Activated CD4-positive, alpha-beta T cell treated with anti-CD3 and anti-CD28 coated beads for 36 hours (primary cell): ENCODE measurements at regions not wholly inside any gene's neighbourhood (a gene's known extent, or its start where the extent isn't known, plus 50 kb on each side); places are given as distances from the start of the nearest gene placed in this dataset.

Experiments used
- ATAC-seq: fragments of 200-7000 bp; cut with Tn5 transposase; one replicate; pipeline ENCODE4 v1.10.0; 2021; ENCODE audit warnings: mild to moderate bottlenecking, moderate library complexity
- CTCF ChIA-PET: fragments of 350-600 bp; sonication (Branson Sonifier 250); formaldehyde crosslinking; loops from one replicate; lab custom pipeline; 2021; ENCODE audit warnings: antibody characterized with exemption; lab: Charles Lee
- POLR2A ChIA-PET: fragments of 350-600 bp; sonication (Branson Sonifier 250); formaldehyde crosslinking; loops from one replicate; lab custom pipeline; 2021; ENCODE audit warnings: antibody characterized with exemption, inconsistent platforms; lab: Charles Lee
- DNase-seq: peaks from one replicate; pipeline ENCODE4 v3.0.0-alpha.2; 2020
- H3K27ac Mint-ChIP-seq: one replicate; pipeline ENCODE4 v1.8.0; 2021; ENCODE audit warnings: mixed read lengths
- H3K27me3 Mint-ChIP-seq: one replicate; pipeline ENCODE4 v1.8.0; 2021; ENCODE audit warnings: mixed read lengths
- H3K36me3 Mint-ChIP-seq: one replicate; pipeline ENCODE4 v1.8.0; 2021; ENCODE audit warnings: low read depth, mixed read lengths
- H3K4me1 Mint-ChIP-seq: one replicate; pipeline ENCODE4 v1.8.0; 2021; ENCODE audit warnings: mixed read lengths
- H3K4me3 Mint-ChIP-seq: one replicate; pipeline ENCODE4 v1.8.0; 2021; ENCODE audit warnings: mild to moderate bottlenecking, moderate library complexity, mixed read lengths
- H3K9me3 Mint-ChIP-seq: one replicate; pipeline ENCODE4 v1.8.0; 2021; ENCODE audit warnings: low read depth, mixed read lengths
- intact Hi-C, 2 experiments: fragments of 100-400 bp; cut with DNase I in 1 of 2; cut with micrococcal nuclease in 1 of 2; formaldehyde crosslinking; loops; one replicate each; pipeline versions ENCODE4 v1.14.2 to v1.15.1; 2022 to 2024; cut with DNase I, micrococcal nuclease

DNA sequence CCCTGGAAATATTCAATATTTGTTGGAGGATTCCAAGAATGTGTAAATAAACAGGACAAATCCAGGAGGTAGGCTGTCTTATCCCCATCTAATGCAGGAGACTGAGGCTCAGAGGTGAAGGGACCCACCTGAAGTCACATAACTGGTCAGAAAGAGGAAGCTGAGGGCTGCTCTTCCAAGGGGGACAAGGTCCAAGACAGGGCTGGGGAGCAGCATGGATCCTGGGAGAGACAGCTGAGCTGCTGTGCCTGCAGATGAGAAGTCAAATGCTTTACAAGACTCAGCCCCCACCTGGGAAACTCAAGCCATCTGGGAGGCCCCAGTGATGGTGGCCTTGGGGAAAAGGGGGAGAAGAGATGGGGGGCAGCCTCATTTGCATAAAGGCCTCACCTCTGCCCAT lies 224.4 kb downstream of the PTPRU start:
- Mint-ChIP-seq H3K9me3 (peaks cover 2% of the 10 kb centered on the region), H3K4me1 (no peaks in the 10 kb centered on the region), H3K27me3 (no peaks in the 10 kb centered on the region), H3K27ac (no peak overlapping the region), H3K4me3 (no peak overlapping the region), H3K36me3 (no peaks in the 10 kb centered on the region)
- CTCF ChIA-PET, result interaction anchor here (0.5 to 0.6 kb wide), 2 partner anchors 125 to 1078 kb away, joined by 3 read pairs; no protein-coding TSS in a partner anchor
- intact Hi-C loops, result no loop called here
- DNase-seq, result no peak
- POLR2A ChIA-PET, result no interaction called here
- ATAC-seq, result no peak

DNA sequence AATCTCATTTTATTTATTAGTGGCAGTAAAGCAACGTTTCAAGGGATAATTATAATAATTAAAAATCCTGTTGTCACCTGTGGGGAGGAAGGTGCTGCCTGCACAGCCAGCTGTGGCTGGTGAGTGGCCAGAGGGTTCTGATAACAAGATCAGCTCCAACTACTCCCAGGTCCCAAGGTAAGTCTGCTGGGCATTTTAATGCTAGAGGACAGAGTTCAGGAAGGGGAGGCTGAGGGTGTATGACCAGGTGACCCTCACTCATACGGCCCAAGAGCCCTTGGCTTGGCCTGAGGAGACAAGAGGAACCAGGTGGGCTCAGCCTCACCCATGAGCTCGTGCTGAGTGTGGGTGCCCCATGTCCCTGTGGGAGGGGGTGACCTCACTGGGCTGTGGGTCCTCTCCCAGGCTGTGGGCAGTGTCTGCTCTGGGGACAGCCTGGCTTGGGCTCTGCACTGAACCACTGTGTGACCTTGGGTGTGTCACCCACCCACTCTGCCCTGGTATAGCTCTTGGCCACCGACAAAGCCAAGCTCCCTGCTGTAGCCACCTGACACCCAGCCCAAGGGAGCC lies 223.8 kb downstream of the PTPRU start:
- Mint-ChIP-seq H3K4me3 (no peak overlapping the region), H3K27ac (no peak overlapping the region), H3K4me1 (no peaks in the 10 kb centered on the region), H3K9me3 (peaks cover 2% of the 10 kb centered on the region), H3K36me3 (no peaks in the 10 kb centered on the region), H3K27me3 (no peaks in the 10 kb centered on the region)
- CTCF ChIA-PET, result interaction anchor here (0.5 to 0.6 kb wide), 2 partner anchors 124 to 1078 kb away, joined by 3 read pairs; no protein-coding TSS in a partner anchor
- intact Hi-C loops, result no loop called here
- ATAC-seq, result no peak
- DNase-seq, result no peak
- POLR2A ChIA-PET, result no interaction called here

DNA sequence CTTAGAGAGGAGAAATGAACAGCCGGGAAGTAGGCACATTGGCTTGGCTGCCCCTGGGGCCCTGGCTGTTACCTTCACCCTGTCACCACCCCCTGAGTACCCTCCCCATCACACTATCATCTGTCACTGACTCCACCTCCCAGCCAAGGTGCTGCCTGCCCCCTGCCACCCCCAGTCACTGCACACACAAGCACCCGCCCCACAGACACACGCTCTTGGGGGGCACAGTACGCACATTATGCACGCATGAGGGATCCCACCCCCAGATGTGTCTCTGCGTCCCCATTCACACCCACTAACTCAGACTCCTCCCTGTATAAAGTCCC lies 223.3 kb downstream of the PTPRU start:
- POLR2A ChIA-PET, result no interaction called here
- intact Hi-C loops, result no loop called here
- no peak for DNase-seq
- peaks cover 2% of the 10 kb centered on the region for H3K9me3 Mint-ChIP-seq
- no peak for ATAC-seq
- H3K4me3 Mint-ChIP-seq, result no peak overlapping the region
- no peak overlapping the region for H3K27ac Mint-ChIP-seq
- no peaks in the 10 kb centered on the region for H3K36me3 Mint-ChIP-seq
- CTCF ChIA-PET, result no interaction called here
- no peaks in the 10 kb centered on the region for H3K4me1 Mint-ChIP-seq
- H3K27me3 Mint-ChIP-seq, result no peaks in the 10 kb centered on the region

DNA sequence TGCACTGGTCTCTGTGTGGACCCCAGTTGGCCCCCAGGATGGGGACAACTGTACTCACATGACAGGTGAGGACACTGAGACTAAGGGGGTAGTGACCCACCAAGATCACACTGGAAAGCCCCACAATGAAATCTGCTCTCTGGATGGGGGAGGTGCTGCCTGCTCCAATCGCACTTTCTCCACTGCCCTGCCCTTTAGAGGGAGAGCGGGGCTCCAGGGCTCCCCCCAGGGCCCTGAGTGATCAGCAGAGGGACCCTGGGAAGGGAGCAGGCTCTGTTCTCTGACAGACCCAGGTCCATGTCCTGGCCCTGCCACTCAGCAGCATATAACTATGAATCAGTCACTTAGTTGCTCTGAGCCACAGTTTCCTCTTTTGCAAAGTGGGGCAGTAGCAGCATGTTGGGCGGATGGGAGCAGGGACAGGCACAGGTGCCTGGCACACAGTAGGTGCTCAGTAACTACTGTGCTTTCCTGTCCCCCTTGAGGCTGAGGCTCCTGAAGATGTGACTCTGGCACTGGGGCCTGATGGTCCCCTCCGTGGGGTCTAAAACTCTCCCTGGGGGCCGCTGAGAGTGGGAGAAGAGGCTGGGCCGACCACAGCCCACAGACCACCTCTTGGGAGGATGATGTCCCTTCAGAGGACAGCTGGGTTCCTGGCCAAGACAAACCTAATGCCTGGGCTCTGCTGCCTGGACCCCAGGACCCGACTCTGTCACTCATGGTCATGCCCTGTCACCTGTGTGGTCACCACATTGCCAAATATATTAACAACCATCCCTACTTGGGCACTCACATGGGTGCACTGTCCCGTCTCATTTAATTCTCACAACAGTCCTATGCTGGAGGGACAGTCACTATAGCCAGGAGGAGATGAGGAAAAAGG lies 222.7 kb downstream of the PTPRU start:
- Mint-ChIP-seq H3K27ac (no peak overlapping the region), H3K27me3 (no peaks in the 10 kb centered on the region), H3K4me3 (no peak overlapping the region), H3K9me3 (no peaks in the 10 kb centered on the region), H3K4me1 (no peaks in the 10 kb centered on the region), H3K36me3 (no peaks in the 10 kb centered on the region)
- intact Hi-C loops, result no loop called here
- POLR2A ChIA-PET, result no interaction called here
- CTCF ChIA-PET, result no interaction called here
- ATAC-seq (no peak), DNase-seq (no peak)

DNA sequence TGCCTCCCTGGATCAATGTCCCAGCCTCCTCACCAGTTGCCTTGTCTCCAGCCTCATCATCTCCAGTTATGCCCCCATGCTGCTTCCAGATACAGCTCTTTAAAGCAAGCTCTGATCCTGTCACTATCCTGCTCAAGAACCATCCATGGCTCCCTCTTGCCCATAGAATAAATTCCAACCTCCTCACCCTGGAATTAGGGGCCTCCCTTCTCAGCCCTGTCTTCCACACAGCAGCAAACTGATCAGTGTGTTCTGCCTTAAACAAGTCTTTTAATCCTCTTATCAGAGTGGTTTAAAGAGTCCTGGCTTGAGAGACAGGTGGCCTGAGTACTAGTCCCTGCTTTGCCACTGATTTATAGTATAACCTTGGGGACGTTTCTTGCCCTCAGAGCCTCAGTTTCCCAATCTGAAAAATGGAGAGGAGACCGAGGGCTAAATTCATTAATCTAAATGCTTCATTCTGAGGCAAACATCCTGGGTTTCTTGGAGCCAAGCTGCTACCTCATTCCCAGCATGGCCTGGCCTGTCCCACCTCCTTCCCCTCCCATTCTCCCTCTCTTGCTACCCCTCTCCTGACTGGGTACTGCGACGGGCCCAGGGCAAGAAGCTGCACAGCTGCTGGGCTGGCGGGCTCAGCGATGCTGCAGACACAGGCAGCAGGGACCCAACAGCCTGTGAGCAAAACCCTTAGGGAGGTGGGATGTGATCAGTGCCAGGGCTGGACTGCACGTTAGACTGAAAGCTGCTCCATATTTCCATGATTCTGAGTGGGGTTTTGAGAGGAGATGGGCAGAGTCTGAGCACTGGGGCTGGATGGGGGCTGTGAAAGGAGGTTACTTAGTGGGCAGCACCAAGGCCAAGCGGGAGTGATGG lies 221.4 kb downstream of the PTPRU start:
- H3K9me3 Mint-ChIP-seq, result no peaks in the 10 kb centered on the region
- ChIA-PET CTCF (interaction anchor here (0.6 kb wide), 2 partner anchors 392 to 1251 kb away, joined by 3 read pairs; no protein-coding TSS in a partner anchor), POLR2A (no interaction called here)
- H3K4me1 Mint-ChIP-seq, result no peaks in the 10 kb centered on the region
- H3K36me3 Mint-ChIP-seq, result no peaks in the 10 kb centered on the region
- no peaks in the 10 kb centered on the region for H3K27me3 Mint-ChIP-seq
- DNase-seq, result no peak
- H3K4me3 Mint-ChIP-seq, result no peak overlapping the region
- H3K27ac Mint-ChIP-seq, result no peak overlapping the region
- ATAC-seq, result no peak
- intact Hi-C loops, result no loop called here

DNA sequence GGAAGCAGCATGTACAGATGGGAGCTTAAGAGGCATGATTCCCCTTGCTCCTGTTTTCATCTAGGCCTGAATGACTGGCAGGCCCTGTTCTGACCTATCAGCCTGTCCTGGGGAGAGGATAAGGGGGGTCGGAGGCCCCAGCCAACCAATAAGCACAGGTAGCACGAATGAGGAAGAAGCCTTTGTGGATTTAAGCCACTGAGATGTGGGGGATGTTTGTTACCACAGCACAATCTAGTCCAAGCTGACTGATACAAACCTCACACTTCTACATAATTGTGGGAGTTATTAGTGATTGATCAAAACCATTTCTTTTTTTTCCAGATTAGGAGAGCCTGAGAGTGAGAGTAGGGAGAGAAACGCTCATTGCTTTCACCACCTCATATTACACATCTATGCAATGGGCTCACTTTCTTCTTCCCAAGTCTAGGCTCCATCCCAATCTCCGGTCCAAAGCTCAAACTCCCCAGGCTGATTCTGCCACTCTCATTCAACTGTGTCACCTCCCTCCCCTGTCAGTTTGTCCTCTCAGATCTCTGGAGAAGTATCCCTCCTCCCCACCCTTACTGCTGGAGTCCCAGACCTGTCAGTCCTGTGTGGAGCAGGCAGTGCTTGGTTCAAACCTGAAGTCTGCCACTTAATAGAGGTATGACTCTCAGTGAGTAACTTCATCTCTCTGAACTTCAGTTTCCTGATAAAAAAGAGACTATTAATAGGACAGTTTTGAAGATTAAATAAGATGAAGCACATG lies 220.5 kb downstream of the PTPRU start:
- Mint-ChIP-seq H3K4me3 (no peak overlapping the region), H3K27ac (no peak overlapping the region), H3K27me3 (no peaks in the 10 kb centered on the region), H3K9me3 (no peaks in the 10 kb centered on the region), H3K4me1 (no peaks in the 10 kb centered on the region), H3K36me3 (no peaks in the 10 kb centered on the region)
- ATAC-seq (no peak), DNase-seq (no peak)
- ChIA-PET POLR2A (no interaction called here), CTCF (interaction anchor here (0.6 kb wide), 1 partner anchor 1252 kb away, joined by 3 read pairs; no protein-coding TSS in a partner anchor)
- intact Hi-C loops, result no loop called here

DNA sequence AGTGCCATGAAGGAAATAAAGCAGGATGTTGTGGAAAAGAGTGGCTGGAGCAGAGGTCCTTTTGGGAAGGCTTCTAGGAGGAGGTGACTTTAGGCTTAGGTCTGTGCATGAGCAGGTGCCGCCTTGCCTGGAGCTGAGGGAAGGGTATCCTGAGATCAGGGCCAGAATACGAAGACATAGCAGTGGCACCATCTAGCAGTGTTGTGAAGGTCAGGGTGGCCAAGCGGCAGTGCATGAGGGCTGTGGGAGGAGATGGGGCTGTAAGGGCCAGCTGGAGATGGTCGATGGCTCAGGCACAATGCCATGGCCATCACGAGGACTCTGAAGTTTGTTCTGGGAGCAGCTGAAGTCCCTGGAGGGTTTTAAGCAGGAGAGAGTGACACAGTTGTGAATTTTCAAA lies 219.5 kb downstream of the PTPRU start:
- Mint-ChIP-seq H3K36me3 (no peaks in the 10 kb centered on the region), H3K9me3 (no peaks in the 10 kb centered on the region), H3K4me1 (no peaks in the 10 kb centered on the region), H3K27me3 (no peaks in the 10 kb centered on the region), H3K27ac (no peak overlapping the region), H3K4me3 (no peak overlapping the region)
- intact Hi-C loops, result no loop called here
- DNase-seq, result no peak
- POLR2A ChIA-PET, result no interaction called here
- no peak for ATAC-seq
- CTCF ChIA-PET, result interaction anchor here (0.5 to 0.6 kb wide), 2 partner anchors 211 to 380 kb away, joined by 3 to 5 read pairs; no protein-coding TSS in a partner anchor

DNA sequence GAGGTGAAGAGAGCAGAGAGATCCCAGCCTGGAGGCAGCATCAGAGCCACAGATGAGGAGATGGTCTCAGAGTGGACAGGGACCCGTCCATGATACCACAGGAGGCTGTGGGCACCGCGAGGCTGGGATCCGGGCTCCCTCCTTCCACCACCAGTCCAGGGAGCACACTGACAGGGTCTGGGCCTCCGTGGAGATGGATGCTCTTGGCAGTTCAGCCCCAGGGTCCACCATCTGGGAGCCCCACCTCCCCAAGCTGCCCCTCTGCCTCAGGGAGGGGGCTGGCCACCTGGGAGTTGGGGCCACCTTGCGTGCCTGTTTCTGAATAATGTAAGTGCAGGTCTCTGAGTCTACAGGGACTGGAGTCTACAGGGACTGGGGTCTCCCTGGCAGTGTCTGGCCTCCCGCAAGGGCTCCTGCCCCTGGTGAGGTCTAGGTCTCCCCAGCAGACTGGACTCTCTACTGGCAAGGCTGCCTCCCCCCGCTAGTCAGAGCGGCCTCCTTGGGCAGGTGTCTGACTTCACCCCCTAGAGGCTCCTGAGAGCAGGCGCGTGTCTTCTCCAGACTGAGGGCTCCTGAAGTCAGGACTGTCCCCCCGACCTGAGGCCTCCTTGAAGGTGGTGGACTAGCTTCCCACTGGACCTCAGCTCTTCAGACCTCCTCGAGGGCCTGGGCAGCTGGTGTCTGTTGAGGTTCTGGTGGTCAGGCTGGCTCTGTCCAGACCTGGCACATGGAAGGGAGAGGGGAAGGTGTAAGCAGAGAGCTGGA lies 218.5 kb downstream of the PTPRU start:
- no peaks in the 10 kb centered on the region for H3K36me3 Mint-ChIP-seq
- H3K9me3 Mint-ChIP-seq, result no peaks in the 10 kb centered on the region
- no peak for ATAC-seq
- ChIA-PET CTCF (no interaction called here), POLR2A (no interaction called here)
- intact Hi-C loops, result loop anchor here in 1 of 2 experiments (5.0 kb wide), 1 partner anchor 217 kb away; the partner anchor contains the start of gene PTPRU
- no peak overlapping the region for H3K27ac Mint-ChIP-seq
- DNase-seq, result no peak
- no peak overlapping the region for H3K4me3 Mint-ChIP-seq
- no peaks in the 10 kb centered on the region for H3K4me1 Mint-ChIP-seq
- H3K27me3 Mint-ChIP-seq, result no peaks in the 10 kb centered on the region

DNA sequence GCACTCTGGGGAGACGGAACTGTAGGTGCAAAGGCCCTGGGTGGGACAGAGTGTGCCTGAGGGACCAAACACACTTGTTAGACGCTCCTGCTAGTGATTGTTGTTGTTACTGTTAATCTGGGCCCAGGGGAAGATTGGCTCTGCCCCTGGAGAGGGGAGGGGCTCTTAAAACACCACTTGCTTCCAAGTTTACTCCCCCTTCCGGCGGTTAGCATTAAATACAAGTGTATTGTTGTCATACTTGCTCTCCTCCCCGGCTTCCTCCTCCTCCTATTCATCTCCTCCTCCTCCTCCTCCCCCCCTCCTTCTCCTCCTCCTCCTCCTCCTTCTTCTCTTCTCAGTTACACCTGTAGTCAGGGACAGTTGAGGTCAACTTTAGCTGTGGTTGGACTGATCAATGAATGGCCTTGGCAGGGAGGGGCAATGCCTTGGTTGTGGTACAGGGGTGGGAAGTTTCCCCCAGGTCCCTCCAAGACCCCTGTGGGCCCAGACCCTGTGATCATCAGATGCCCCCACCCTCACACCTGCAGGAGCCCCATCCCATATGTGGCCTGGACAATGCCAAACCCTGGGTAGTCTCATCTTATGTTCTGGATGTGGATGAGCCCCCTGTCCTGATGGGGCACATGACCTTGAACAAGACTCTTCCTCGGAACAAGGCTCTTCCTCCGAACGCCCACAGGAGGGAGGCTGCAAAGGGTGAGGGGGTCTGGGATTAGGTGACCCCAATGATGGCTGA lies 217.3 kb downstream of the PTPRU start:
- ChIA-PET CTCF (interaction anchor here (0.9 kb wide), 1 partner anchor 113 kb away, joined by 3 read pairs; no protein-coding TSS in a partner anchor), POLR2A (no interaction called here)
- no peaks in the 10 kb centered on the region for H3K4me1 Mint-ChIP-seq
- peaks cover 2% of the 10 kb centered on the region for H3K27me3 Mint-ChIP-seq
- no peaks in the 10 kb centered on the region for H3K9me3 Mint-ChIP-seq
- no peak overlapping the region for H3K27ac Mint-ChIP-seq
- peak; percentile 9 for DNase-seq
- H3K36me3 Mint-ChIP-seq, result no peaks in the 10 kb centered on the region
- no peak for ATAC-seq
- intact Hi-C loops, result loop anchor here in 1 of 2 experiments (5.0 kb wide), 1 partner anchor 216 kb away; the partner anchor contains the start of gene PTPRU
- no peak overlapping the region for H3K4me3 Mint-ChIP-seq
